ENCODE measurements at regions not wholly inside any gene's neighbourhood (a gene's known extent, or its start where the extent isn't known, plus 50 kb on each side); places are given as distances from the start of the nearest gene placed in this dataset.

GRCh38 chr5:18771097-18771610, 1136.9 kb downstream of the TAF11L14 start:
- Mint-ChIP-seq H3K9me3 (ENCODE audit: unreplicated experiment) (no peaks in the 10 kb centered on the region), H3K27me3 (ENCODE audit: unreplicated experiment) (no peaks in the 10 kb centered on the region), H3K4me1 (ENCODE audit: low read depth, unreplicated experiment) (no peaks in the 10 kb centered on the region), H3K27ac (ENCODE audit: unreplicated experiment) (no peak overlapping the region), H3K36me3 (ENCODE audit: unreplicated experiment) (no peaks in the 10 kb centered on the region), H3K4me3 (ENCODE audit: unreplicated experiment) (no peak overlapping the region)
- DNase-seq, result no peak
- TF ChIP-seq CTCF (IDR thresholded peaks at IDR 0.05; ENCODE audit: partially characterized antibody, unreplicated experiment), result no peak

GRCh38 chr5:18772475-18772874, 1138.2 kb downstream of the TAF11L14 start:
- Mint-ChIP-seq H3K27ac (ENCODE audit: unreplicated experiment) (no peak overlapping the region), H3K27me3 (ENCODE audit: unreplicated experiment) (no peaks in the 10 kb centered on the region), H3K4me3 (ENCODE audit: unreplicated experiment) (no peak overlapping the region), H3K9me3 (ENCODE audit: unreplicated experiment) (no peaks in the 10 kb centered on the region), H3K4me1 (ENCODE audit: low read depth, unreplicated experiment) (no peaks in the 10 kb centered on the region), H3K36me3 (ENCODE audit: unreplicated experiment) (no peaks in the 10 kb centered on the region)
- DNase-seq, result no peak
- no peak for TF ChIP-seq CTCF (IDR thresholded peaks at IDR 0.05; ENCODE audit: partially characterized antibody, unreplicated experiment)

GRCh38 chr5:18778225-18778624, 1144.0 kb downstream of the TAF11L14 start:
- no peak for DNase-seq
- Mint-ChIP-seq H3K4me1 (ENCODE audit: low read depth, unreplicated experiment) (no peaks in the 10 kb centered on the region), H3K4me3 (ENCODE audit: unreplicated experiment) (no peak overlapping the region), H3K27ac (ENCODE audit: unreplicated experiment) (no peak overlapping the region), H3K27me3 (ENCODE audit: unreplicated experiment) (no peaks in the 10 kb centered on the region), H3K36me3 (ENCODE audit: unreplicated experiment) (no peaks in the 10 kb centered on the region), H3K9me3 (ENCODE audit: unreplicated experiment) (no peaks in the 10 kb centered on the region)
- TF ChIP-seq CTCF (IDR thresholded peaks at IDR 0.05; ENCODE audit: partially characterized antibody, unreplicated experiment), result no peak

- no peaks in the 10 kb centered on the region for H3K27me3 Mint-ChIP-seq (ENCODE audit: unreplicated experiment)
- H3K27ac Mint-ChIP-seq (ENCODE audit: unreplicated experiment), result no peak overlapping the region
- DNase-seq, result no peak
- no peak overlapping the region for H3K4me3 Mint-ChIP-seq (ENCODE audit: unreplicated experiment)
- no peak for TF ChIP-seq CTCF (IDR thresholded peaks at IDR 0.05; ENCODE audit: partially characterized antibody, unreplicated experiment)
- no peaks in the 10 kb centered on the region for H3K9me3 Mint-ChIP-seq (ENCODE audit: unreplicated experiment)
- no peaks in the 10 kb centered on the region for H3K4me1 Mint-ChIP-seq (ENCODE audit: low read depth, unreplicated experiment)
- H3K36me3 Mint-ChIP-seq (ENCODE audit: unreplicated experiment), result no peaks in the 10 kb centered on the region
Measured at GRCh38 chr5:18789218-18789998, 1155.1 kb downstream of the TAF11L14 start.

- H3K9me3 Mint-ChIP-seq (ENCODE audit: unreplicated experiment), result no peaks in the 10 kb centered on the region
- no peak for TF ChIP-seq CTCF (IDR thresholded peaks at IDR 0.05; ENCODE audit: partially characterized antibody, unreplicated experiment)
Measured at GRCh38 chr5:18792145-18792544, 1157.9 kb downstream of the TAF11L14 start.

More at GRCh38 chr5:18792145-18792544, 1157.9 kb downstream of the TAF11L14 start:
- no peak for DNase-seq
- Mint-ChIP-seq H3K27ac (ENCODE audit: unreplicated experiment) (no peak overlapping the region), H3K4me3 (ENCODE audit: unreplicated experiment) (no peak overlapping the region), H3K27me3 (ENCODE audit: unreplicated experiment) (no peaks in the 10 kb centered on the region), H3K4me1 (ENCODE audit: low read depth, unreplicated experiment) (peaks cover 9% of the 10 kb centered on the region), H3K36me3 (ENCODE audit: unreplicated experiment) (no peaks in the 10 kb centered on the region)

Data from glutamatergic neuron (in vitro differentiated cells).